NCI-H69 (cell line): ENCODE measurements at regions not wholly inside any gene's neighbourhood (a gene's known extent, or its start where the extent isn't known, plus 50 kb on each side); places are given as distances from the start of the nearest gene placed in this dataset.

Experiments used
- DNase-seq: peaks from one replicate; lab custom pipeline; 2025; lab: John Stamatoyannopoulos, UW

GRCh38 chr14:98955036-98955740 is 316.8 kb downstream of the BCL11B start:
- no peak for DNase-seq

- DNase-seq: no peak
These were observed 316.3 kb downstream of the BCL11B start for GRCh38 chr14:98955741-98956070.

- no peak for DNase-seq
These were observed 315.8 kb downstream of the BCL11B start for GRCh38 chr14:98956181-98956580.

- DNase-seq: no peak
These were observed 315.3 kb downstream of the BCL11B start for GRCh38 chr14:98956661-98957060.

- DNase-seq: no peak
These were observed 314.6 kb downstream of the BCL11B start for GRCh38 chr14:98957211-98958047.

- DNase-seq: no peak
These were observed 313.9 kb downstream of the BCL11B start for GRCh38 chr14:98958048-98958631.

GRCh38 chr14:98958632-98959031 is 313.4 kb downstream of the BCL11B start:
- no peak for DNase-seq

- DNase-seq: no peak
These were observed 312.6 kb downstream of the BCL11B start for GRCh38 chr14:98959410-98959809.

- no peak for DNase-seq
These were observed 311.9 kb downstream of the BCL11B start for GRCh38 chr14:98959958-98960616.

GRCh38 chr14:98960617-98961013 is 311.4 kb downstream of the BCL11B start:
- DNase-seq: no peak

- DNase-seq: no peak
These were observed 310.8 kb downstream of the BCL11B start for GRCh38 chr14:98961191-98961590.

GRCh38 chr14:98962118-98962517 is 309.9 kb downstream of the BCL11B start:
- DNase-seq: no peak

GRCh38 chr14:98963610-98964009 is 308.4 kb downstream of the BCL11B start:
- DNase-seq: no peak

- no peak for DNase-seq
These were observed 307.8 kb downstream of the BCL11B start for GRCh38 chr14:98964171-98964570.

GRCh38 chr14:98965076-98965475 is 306.9 kb downstream of the BCL11B start:
- DNase-seq: no peak

GRCh38 chr14:98966016-98966415 is 306.0 kb downstream of the BCL11B start:
- DNase-seq: no peak

- no peak for DNase-seq
These were observed 305.4 kb downstream of the BCL11B start for GRCh38 chr14:98966475-98967162.

- no peak for DNase-seq
These were observed 297.9 kb downstream of the BCL11B start for GRCh38 chr14:98974113-98974512.

GRCh38 chr14:98976271-98976670 is 295.7 kb downstream of the BCL11B start:
- DNase-seq: no peak

- DNase-seq: no peak
These were observed 294.5 kb downstream of the BCL11B start for GRCh38 chr14:98977451-98977850.

GRCh38 chr14:98982986-98983385 is 289.0 kb downstream of the BCL11B start:
- DNase-seq: no peak
